NK-92 treated with Interleukin-12 subunit alpha and Interleukin-12 subunit beta, amount 100 ng/mL, for 24 hours (cell line): ENCODE measurements at regions not wholly inside any gene's neighbourhood (a gene's known extent, or its start where the extent isn't known, plus 50 kb on each side); places are given as distances from the start of the nearest gene placed in this dataset.
A peak's percentile ranks its signal among the peaks of the same experiment; 100 is the strongest.

Experiments used
- DNase-seq: peaks from one replicate; lab custom pipeline; 2025; lab: John Stamatoyannopoulos, UW

GRCh38 chr6:129778793-129779192 lies 68.8 kb upstream of the ARHGAP18 start:
- DNase-seq = no peak

GRCh38 chr6:129777371-129777770 lies 67.4 kb upstream of the ARHGAP18 start:
- no peak for DNase-seq

GRCh38 chr6:129776542-129777330 lies 66.8 kb upstream of the ARHGAP18 start:
- DNase-seq = no peak

GRCh38 chr6:129774697-129775447 lies 64.9 kb upstream of the ARHGAP18 start:
- DNase-seq = peak; percentile 38

- DNase-seq = no peak
Measured at GRCh38 chr6:129773304-129773703, 63.3 kb upstream of the ARHGAP18 start.

- DNase-seq = no peak
Measured at GRCh38 chr6:129771678-129772077, 61.7 kb upstream of the ARHGAP18 start.

- no peak for DNase-seq
Measured at GRCh38 chr6:129767776-129768485, 58.0 kb upstream of the ARHGAP18 start.

GRCh38 chr6:129766959-129767728 lies 57.2 kb upstream of the ARHGAP18 start:
- DNase-seq = peak; percentile 75

GRCh38 chr6:129764761-129765407 lies 54.9 kb upstream of the ARHGAP18 start:
- DNase-seq = no peak

- no peak for DNase-seq
Measured at GRCh38 chr6:129759796-129760605, 50.0 kb upstream of the ARHGAP18 start.
